ENCODE measurements at regions not wholly inside any gene's neighbourhood (a gene's known extent, or its start where the extent isn't known, plus 50 kb on each side); places are given as distances from the start of the nearest gene placed in this dataset.
A peak's percentile ranks its signal among the peaks of the same experiment; 100 is the strongest.
"Not testable (repeated sequence)": the region's sequence is repeated elsewhere in the genome, so short reads cannot be mapped to it uniquely, and the experiment has no call there.

GRCh38 chr12:47610686-47611252 lies 95.1 kb downstream of the RPAP3 start:
- no peak for DNase-seq

- no peak for DNase-seq
Measured at GRCh38 chr12:47609806-47610205, 96.0 kb downstream of the RPAP3 start.

- not testable (repeated sequence) for DNase-seq
Measured at GRCh38 chr12:47608671-47609070, 97.2 kb downstream of the RPAP3 start.

GRCh38 chr12:47604221-47604873 lies 101.5 kb downstream of the RPAP3 start:
- DNase-seq = no peak

GRCh38 chr12:47602949-47603558 lies 102.8 kb downstream of the RPAP3 start:
- no peak for DNase-seq

GRCh38 chr12:47602325-47602724 lies 103.5 kb downstream of the RPAP3 start:
- no peak for DNase-seq

- DNase-seq = no peak
Measured at GRCh38 chr12:47601071-47601470, 104.8 kb downstream of the RPAP3 start.

GRCh38 chr12:47591795-47592194 lies 114.0 kb downstream of the RPAP3 start:
- no peak for DNase-seq

- DNase-seq = no peak
Measured at GRCh38 chr12:47591361-47591791, 114.5 kb downstream of the RPAP3 start.

GRCh38 chr12:47590771-47591360 lies 115.0 kb downstream of the RPAP3 start:
- no peak for DNase-seq

- no peak for DNase-seq
Measured at GRCh38 chr12:47586952-47587669, 118.7 kb downstream of the RPAP3 start.

GRCh38 chr12:47585507-47585906 lies 120.3 kb downstream of the RPAP3 start:
- DNase-seq = no peak

- DNase-seq = no peak
Measured at GRCh38 chr12:47578836-47579235, 127.0 kb downstream of the RPAP3 start.

- DNase-seq = no peak
Measured at GRCh38 chr12:47577206-47577989, 128.4 kb downstream of the RPAP3 start.

GRCh38 chr12:47576289-47576945 lies 129.4 kb downstream of the RPAP3 start:
- no peak for DNase-seq

GRCh38 chr12:47574252-47575021 lies 131.4 kb downstream of the RPAP3 start:
- DNase-seq = peak; percentile 44

- no peak for DNase-seq
Measured at GRCh38 chr12:47573146-47573659, 132.6 kb downstream of the RPAP3 start.

- no peak for DNase-seq
Measured at GRCh38 chr12:47570151-47570550, 135.7 kb downstream of the RPAP3 start.

GRCh38 chr12:47562201-47562600 lies 143.6 kb downstream of the RPAP3 start:
- DNase-seq = no peak

GRCh38 chr12:47561746-47562145 lies 144.1 kb downstream of the RPAP3 start:
- no peak for DNase-seq

- DNase-seq = no peak
Measured at GRCh38 chr12:47560415-47560814, 145.4 kb downstream of the RPAP3 start.
